GM19025 (cell line): ENCODE measurements at regions not wholly inside any gene's neighbourhood (a gene's known extent, or its start where the extent isn't known, plus 50 kb on each side); places are given as distances from the start of the nearest gene placed in this dataset.
"Not testable (repeated sequence)": the region's sequence is repeated elsewhere in the genome, so short reads cannot be mapped to it uniquely, and the experiment has no call there.

Experiments used
- ATAC-seq: cut with Tn5 transposase; IDR thresholded peaks from one replicate; pipeline ENCODE4 v1.9.1; 2021; ENCODE audit warnings: mild to moderate bottlenecking, low read depth, moderate library complexity; ENCODE audit not compliant: unreplicated experiment

DNA sequence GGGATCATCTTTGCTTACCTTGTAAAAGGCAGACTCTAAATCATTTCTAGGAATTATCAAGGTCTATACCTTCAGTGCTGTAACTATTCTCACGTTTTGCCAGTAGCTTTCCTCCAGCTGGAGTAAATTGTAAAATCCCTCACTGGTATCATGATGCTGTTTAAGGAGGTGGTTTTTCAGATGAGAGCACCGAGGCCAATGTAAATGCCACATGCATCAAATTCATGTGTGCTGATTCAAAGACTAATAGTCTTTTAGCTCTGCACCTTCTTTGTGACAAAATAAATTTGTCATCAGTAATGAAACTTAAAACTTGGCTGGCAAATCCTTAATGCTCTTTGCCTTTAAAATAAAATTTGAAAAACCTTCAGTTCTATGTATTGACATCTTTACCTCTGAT is 503.8 kb downstream of the SETD4 start:
- no peak for ATAC-seq

DNA sequence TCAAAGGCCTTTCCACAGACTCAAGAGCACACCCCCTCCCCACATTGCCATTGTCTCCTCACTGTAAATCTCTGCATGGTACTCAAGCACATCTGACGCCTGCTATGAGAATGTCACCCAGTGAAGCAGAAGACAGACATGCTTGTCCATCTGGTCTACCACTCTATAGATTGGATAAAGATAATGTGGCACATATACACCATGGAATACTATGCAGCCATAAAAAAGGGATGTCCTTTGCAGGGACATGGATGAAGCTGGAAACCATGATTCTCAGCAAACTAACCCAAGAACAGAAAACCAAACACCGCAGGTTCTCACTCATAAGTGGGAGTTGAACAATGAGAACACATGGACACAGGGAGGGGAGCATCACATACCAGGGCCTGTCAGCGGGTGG is 503.4 kb upstream of the RUNX1 start:
- ATAC-seq = not testable (repeated sequence)

- no peak for ATAC-seq
These were observed 500.0 kb upstream of the RUNX1 start for GRCh38 chr21:35548904-35549615.

- no peak for ATAC-seq
These were observed 499.1 kb upstream of the RUNX1 start for GRCh38 chr21:35547946-35548774.

GRCh38 chr21:35543746-35544145 is 494.6 kb upstream of the RUNX1 start:
- no peak for ATAC-seq

GRCh38 chr21:35540950-35541638 is 492.0 kb upstream of the RUNX1 start:
- no peak for ATAC-seq

GRCh38 chr21:35538386-35538785 is 489.3 kb upstream of the RUNX1 start:
- no peak for ATAC-seq

DNA sequence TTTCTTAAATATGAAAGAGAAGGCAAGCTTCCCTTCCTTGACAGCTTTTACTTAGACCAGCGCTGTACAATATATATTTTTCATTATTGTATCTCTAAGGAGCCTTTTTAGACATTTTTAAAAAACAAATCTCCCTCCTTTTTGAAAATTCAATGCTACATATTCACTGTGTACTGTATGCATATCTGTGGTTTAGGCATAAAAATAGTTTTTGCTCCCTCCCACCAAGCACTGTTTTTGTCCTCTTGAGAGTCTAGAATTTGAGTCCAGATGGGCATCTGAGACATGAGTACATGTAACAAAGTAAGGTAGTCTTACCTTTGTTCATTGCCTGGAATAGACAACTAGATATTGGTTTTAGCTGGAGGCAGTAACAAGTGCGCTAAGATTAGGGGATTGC is 488.5 kb upstream of the RUNX1 start:
- no peak for ATAC-seq

DNA sequence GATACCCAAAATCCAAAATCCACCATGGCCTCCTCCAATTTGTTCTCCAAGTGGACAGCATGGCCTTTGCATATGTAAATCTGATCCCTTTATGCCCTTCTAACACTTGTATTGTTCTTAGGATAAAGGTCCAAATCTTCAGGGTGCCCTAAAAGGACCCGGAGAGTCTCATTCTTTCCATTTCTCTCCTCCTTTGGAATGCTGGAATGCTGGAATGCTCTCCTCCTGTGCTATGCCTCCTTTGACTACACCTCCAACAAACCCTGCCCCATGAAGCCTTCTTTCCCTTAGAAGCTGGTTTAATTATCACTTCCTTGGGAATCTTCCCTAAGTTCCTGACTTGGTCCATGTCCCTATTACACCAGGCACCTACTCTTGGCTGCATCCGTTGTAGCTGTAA is 484.8 kb upstream of the RUNX1 start:
- no peak for ATAC-seq

- no peak for ATAC-seq
These were observed 481.7 kb upstream of the RUNX1 start for GRCh38 chr21:35530766-35531165.

DNA sequence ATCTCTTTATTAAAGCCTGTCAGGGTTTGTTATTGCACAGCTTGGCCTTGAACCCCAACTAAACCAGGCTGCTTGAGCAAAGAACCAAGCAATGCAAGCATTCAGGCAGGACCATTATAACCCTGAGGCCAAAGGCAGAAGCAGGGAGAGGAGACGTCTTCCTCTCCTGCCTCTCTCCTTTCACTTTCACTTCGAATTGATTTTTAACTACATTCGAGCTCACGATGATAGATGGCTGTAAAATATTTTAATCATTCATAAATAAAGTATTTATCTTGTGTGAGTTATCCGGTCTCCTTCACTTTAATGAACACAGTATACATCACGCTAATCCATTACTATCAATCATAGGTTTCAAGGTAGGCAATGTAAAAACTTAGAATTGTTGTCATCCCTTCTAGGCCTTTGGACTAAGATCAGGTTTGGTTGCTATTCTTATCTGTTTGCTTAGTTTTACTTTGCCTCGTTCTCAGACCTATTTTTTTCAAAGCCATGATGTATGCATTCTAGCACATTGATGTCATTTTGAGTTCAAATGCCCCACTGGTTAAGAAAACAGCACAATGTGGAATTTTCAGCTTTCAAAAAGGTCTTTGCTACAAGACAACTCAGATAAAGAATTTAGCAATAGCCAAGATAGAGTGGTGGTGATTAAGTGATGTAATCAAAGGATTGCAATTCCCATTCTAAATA is 480.2 kb upstream of the RUNX1 start:
- ATAC-seq = no peak

DNA sequence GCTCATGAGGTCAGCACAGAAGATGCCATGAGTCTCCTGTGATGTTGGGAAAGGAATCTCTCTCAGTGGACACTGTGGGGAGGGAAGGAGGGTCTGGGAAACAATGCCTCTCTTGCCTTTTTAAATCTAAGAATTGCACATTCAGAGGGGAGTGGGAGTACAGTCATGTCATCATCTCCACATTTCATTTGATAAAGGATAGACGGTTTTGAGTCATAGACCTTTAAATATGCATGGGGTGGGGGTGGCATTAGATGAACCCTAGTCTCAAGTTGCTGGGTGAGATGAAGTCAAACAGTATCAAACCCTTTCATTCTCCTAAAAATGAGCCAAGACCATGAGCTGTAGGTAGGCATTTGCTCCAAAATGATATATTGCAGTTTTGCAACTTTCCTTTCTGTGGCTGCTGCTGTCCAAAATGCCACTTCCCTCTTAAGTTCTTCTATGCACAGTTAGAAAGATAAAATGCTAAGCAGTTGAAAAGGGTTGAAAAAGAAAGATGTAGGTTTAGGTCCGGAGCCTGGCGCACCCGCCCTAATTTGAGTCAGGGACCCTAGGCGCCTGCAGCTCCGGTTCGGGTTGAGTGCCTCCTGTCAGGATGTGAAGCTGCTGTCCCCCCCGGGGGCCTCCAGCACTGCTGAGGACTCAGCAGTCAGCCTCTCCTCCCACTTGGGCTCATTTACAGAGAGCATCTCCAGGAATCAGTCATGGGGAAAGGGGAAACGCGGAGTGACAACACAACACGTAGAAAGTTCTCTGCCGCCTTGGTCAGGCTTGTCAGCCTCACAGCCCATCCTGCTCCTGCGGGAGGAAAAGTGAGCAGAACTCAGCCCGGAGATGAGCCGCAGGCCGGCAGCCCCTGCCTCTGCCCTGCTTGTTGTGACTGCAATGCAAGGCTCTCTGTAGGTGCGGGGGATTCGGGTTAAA is 479.3 kb upstream of the RUNX1 start:
- no peak for ATAC-seq

DNA sequence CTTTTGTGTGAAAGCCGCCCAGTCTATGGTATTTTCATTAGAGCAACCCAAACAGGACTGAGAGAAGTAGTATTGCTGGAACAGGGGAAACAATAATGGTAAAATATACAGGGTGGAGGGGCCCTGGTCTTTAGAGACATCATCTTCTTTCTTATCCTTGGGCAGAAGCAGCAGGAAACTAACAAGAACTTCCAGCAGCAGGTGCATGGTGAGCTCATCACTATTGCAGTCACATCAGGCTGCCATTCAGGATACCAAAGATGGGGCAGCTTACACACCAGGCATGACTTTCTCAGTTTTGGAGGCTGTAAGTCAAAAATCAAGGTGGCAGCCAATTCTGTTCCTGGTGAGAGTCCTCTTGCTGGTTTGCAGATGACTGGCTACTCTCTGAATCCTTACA is 478.3 kb upstream of the RUNX1 start:
- no peak for ATAC-seq

- ATAC-seq = no peak
These were observed 476.3 kb upstream of the RUNX1 start for GRCh38 chr21:35525443-35525842.

DNA sequence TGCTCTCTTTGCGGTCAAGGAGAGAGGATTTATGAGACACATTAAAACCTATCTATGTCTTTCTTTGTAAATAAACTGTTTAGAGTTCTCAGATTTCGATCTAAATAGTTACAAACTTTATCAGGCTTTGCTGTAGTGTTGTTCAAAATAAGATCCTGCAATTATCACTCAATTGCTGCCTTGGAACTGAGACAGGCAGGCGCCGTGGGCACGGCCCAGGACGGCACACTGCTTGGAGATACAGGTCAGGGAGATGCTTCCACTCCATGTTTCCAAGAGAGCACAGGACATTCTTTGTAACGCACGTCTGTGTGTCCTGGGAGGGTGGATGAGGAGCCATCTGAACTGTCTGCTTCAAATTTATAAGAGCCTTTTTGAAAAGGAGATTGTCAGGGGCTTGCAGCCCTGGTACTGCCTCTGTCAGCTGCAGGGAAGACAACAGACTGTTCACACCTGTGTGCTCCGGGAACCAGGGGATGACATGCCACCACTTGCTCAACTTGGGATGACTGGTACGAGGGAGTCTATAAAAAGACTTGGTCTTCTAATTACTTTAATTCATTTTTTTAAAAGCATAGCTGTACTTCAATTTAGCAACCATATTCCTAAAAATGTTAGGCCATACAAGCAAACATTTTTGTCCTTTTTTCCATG is 472.9 kb upstream of the RUNX1 start:
- no peak for ATAC-seq

DNA sequence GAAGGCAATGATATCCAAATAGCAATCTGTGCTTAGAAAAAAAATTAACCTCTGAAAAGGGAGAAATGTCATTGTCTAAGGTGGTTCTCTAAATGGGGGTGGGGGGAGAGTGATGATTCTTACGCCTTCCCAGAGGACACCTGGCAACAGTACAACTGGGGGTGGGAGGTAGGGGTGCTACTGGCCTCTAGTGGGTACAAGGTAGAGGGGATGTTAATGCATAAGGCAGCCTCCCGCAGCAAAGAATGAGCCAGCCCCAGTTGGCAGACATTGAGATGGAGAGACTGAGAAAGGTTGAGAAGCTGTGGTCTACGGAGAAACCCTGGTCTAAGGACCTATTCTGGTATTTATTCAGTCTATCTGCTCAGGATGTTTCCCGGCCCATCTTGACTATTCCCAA is 472.2 kb upstream of the RUNX1 start:
- no peak for ATAC-seq

DNA sequence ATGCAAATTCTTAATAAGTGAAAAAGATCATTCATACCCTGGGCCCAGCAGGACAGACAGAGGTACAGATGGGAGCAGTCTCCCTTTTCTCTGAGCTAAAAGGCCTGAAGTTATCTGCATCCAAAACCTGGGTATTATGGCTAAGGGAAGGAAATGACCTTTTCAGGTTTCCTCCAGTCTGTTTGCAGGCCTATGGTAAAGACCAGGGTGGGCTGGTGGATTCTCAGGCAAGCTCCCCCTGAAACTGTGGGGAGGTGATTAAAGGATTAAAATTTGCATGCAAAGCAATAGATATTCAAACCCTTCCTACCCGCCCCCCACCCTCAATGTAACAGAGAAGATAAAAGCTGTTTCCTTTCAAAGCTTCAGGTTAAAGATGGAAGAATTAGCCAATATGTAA is 471.8 kb upstream of the RUNX1 start:
- no peak for ATAC-seq

DNA sequence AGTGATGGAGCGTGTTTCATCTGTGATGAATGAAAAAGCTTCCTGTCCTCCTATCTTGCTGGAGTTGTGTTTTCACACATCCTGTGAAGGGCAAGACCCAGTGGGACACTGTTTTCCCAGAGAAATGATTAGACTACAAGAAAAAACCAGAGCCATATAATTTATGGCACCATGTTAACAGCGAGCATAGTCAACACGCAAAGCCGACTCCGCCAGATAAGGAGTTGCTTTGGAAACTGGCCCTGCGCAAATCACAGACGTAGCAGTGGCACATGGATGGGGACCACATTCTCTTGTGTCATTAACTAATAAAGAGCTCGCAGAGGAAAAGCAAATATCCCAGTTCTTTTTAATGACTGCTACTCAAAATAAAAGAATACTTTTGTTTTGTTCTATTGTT is 471.2 kb upstream of the RUNX1 start:
- ATAC-seq = no peak

DNA sequence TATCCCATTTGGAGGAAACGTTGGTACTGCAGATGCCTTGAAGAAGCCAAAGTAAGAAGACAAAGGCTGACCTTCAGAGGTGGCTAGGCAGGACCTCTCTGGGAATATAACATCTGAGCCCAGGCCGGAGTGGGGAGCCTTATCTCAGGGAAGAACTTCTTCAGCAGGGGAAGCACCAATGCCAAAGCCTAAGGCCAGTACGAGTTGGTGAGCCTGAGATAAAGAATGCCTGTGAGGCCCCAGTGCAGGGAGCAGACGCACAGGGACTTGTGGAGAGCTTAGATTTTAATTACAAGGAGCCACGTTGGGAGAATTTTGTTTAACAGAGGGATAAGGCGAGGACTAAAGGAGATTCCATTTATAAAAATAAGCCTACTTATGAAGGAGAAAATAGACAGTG is 468.8 kb upstream of the RUNX1 start:
- ATAC-seq = no peak
